Activated naive CD4-positive, alpha-beta T cell treated with Interleukin-2 at 50 U/mL for 16 hours (primary cell): ENCODE measurements at regions not wholly inside any gene's neighbourhood (a gene's known extent, or its start where the extent isn't known, plus 50 kb on each side); places are given as distances from the start of the nearest gene placed in this dataset.

Experiments
- DNase-seq: peaks from one replicate; pipeline ENCODE4 v3.0.0-alpha.2; 2020

- DNase-seq, result no peak
Observed at GRCh38 chr6:104613416-104614001, 246.2 kb downstream of the HACE1 start.

GRCh38 chr6:104612541-104612940, 247.2 kb downstream of the HACE1 start:
- DNase-seq, result no peak

GRCh38 chr6:104608101-104608500, 251.6 kb downstream of the HACE1 start:
- no peak for DNase-seq

GRCh38 chr6:104607501-104607900, 252.2 kb downstream of the HACE1 start:
- no peak for DNase-seq

- no peak for DNase-seq
Observed at GRCh38 chr6:104606361-104606760, 253.4 kb downstream of the HACE1 start.

GRCh38 chr6:104604685-104605084, 255.0 kb downstream of the HACE1 start:
- DNase-seq, result no peak

- DNase-seq, result no peak
Observed at GRCh38 chr6:104603108-104603745, 256.5 kb downstream of the HACE1 start.

- no peak for DNase-seq
Observed at GRCh38 chr6:104601721-104602120, 258.0 kb downstream of the HACE1 start.

GRCh38 chr6:104601131-104601651, 258.5 kb downstream of the HACE1 start:
- DNase-seq, result no peak

- no peak for DNase-seq
Observed at GRCh38 chr6:104600639-104600931, 259.1 kb downstream of the HACE1 start.

- no peak for DNase-seq
Observed at GRCh38 chr6:104599821-104600638, 259.7 kb downstream of the HACE1 start.

- no peak for DNase-seq
Observed at GRCh38 chr6:104597541-104598050, 262.1 kb downstream of the HACE1 start.

GRCh38 chr6:104596091-104596490, 263.6 kb downstream of the HACE1 start:
- DNase-seq, result no peak

GRCh38 chr6:104595311-104595820, 264.4 kb downstream of the HACE1 start:
- no peak for DNase-seq

GRCh38 chr6:104591573-104592334, 268.0 kb downstream of the HACE1 start:
- DNase-seq, result no peak

- DNase-seq, result no peak
Observed at GRCh38 chr6:104589940-104590339, 269.8 kb downstream of the HACE1 start.

- DNase-seq, result no peak
Observed at GRCh38 chr6:104585646-104586045, 274.1 kb downstream of the HACE1 start.

GRCh38 chr6:104580452-104580851, 279.3 kb downstream of the HACE1 start:
- no peak for DNase-seq

GRCh38 chr6:104579310-104579863, 280.3 kb downstream of the HACE1 start:
- no peak for DNase-seq

GRCh38 chr6:104575536-104575935, 284.2 kb downstream of the HACE1 start:
- no peak for DNase-seq

- DNase-seq, result no peak
Observed at GRCh38 chr6:104574135-104574750, 285.5 kb downstream of the HACE1 start.

GRCh38 chr6:104573350-104573749, 286.4 kb downstream of the HACE1 start:
- DNase-seq, result no peak
